Sciatic nerve (tissue), 2 donors: ENCODE measurements at regions not wholly inside any gene's neighbourhood (a gene's known extent, or its start where the extent isn't known, plus 50 kb on each side); places are given as distances from the start of the nearest gene placed in this dataset.

Source experiments
- ATAC-seq: fragments of 200-7000 bp; cut with Tn5 transposase; one replicate; pipeline ENCODE4 v1.9.1; 2020; ENCODE audit warnings: mild to moderate bottlenecking, moderate library complexity
- DNase-seq: peaks from one replicate; pipeline ENCODE4 v3.0.0-alpha.2; 2020; ENCODE audit warnings: low spot score
- intact Hi-C: fragments of 100-400 bp; cut with DNase I; formaldehyde crosslinking; loops from one replicate; pipeline ENCODE4 v1.14.2; 2022
- donor health status: DM: no; HTN: no; CAD: no.
- donor health status: DM: no; HTN: no; CAD: no.

DNA sequence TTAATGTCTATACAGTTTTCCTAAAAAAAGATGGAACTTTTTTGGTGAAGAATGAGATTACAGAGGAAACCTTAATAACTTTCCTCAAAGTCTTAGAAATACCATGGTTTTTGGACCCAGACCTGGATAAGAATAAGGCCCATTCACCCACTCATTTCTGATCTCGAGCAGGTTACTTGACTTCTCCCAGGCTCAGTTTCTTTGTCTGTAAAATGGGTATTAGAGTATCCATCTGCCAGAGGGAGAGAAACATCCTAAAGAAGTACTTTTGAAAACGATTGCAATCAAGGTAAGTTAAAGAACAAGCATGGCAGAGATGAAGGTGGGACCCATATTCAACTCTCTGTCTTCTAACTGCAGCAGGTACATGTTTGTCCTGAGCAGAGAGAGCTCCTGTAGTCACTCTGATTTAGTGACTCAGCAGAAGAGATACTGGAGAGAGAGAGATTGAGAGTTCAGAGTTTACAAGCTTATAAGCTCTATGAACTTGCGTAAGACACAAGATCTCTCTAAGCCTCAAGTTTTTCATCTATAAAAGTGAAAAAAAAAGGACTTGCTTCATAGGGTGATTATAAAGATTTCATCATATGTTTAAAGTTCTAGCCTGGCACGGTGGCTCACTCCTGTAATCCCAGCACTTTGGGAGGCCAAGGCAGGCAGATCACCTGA, 379.4 kb upstream of the SGCD start:
- no peak for DNase-seq
- intact Hi-C loops = no loop called here
- no peak for ATAC-seq

GRCh38 chr5:155948576-155948975, 378.4 kb upstream of the SGCD start:
- DNase-seq (no peak), ATAC-seq (no peak)
- intact Hi-C loops = no loop called here

DNA sequence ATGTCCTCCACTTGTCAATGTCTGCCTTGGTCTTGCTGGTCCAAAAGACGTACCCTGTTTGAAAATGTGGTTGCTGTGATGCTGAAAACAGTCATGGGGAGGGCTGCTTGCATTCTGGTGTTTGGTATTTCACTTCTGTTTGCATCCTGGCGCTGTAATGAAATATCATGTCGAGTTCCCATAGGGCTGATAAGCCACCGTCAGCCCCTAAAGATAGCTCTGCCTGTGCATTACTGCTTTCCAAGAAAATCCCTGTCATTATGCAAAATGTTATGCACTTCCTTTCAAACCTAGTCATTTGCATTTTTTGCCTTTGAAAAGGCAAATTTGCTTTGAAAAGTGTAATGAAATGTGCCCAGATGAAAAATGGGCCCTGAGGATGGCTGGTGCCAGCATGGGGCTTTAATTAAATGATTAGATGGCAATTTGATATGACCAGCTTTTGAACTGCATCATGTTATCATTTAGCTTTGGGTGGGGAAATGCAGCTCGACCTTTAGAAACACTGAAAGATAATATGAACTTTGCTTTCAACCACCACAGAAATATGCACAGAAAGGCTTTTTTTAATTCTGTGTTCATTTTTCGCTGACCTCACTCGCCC, 374.4 kb upstream of the SGCD start:
- intact Hi-C loops = no loop called here
- DNase-seq = no peak
- ATAC-seq = no peak

DNA sequence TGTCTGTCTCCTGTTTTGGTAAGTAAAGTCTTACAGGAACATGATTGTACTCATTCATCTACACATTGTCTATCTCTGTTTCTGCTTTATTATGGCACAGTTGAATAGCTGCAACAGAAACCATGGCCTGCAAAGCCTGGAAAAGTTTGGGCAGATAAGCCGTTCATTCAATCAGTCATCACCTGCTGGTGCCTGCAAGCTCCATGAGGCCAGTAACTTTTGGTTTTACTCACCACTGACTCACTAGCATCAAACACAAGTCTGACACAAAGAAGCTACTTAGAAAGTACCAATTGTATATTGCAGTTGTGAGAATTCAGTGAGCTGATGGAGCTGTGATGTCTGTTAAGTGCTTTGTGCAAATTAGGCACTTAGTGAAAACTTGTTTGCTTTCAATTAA, 373.6 kb upstream of the SGCD start:
- intact Hi-C loops = no loop called here
- ATAC-seq (no peak), DNase-seq (no peak)

- DNase-seq = no peak
- intact Hi-C loops = no loop called here
- ATAC-seq = no peak
Measured at GRCh38 chr5:155954701-155955445, 372.1 kb upstream of the SGCD start.

- no peak for DNase-seq
- intact Hi-C loops = no loop called here
- no peak for ATAC-seq
Measured at GRCh38 chr5:155957884-155958283, 369.1 kb upstream of the SGCD start.

DNA sequence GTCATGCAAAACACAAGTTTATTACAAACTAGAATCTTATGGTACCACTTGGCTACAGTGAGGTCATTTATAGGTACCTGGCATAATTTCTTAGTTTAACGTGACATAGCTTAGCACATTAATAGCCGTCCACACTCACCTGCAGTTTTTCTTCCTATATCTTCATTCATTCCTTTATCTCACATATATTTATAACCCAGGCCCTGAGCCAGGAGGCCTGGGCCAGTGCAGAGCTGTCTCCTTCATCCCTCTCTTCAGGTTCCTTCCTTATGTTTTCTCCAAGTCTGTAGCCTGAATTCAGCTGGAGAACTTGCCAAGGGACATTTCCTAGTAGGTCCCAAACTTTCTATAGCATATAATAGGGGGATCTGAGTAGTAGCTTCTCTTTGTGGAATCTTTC, 367.9 kb upstream of the SGCD start:
- intact Hi-C loops = no loop called here
- DNase-seq (no peak), ATAC-seq (no peak)

DNA sequence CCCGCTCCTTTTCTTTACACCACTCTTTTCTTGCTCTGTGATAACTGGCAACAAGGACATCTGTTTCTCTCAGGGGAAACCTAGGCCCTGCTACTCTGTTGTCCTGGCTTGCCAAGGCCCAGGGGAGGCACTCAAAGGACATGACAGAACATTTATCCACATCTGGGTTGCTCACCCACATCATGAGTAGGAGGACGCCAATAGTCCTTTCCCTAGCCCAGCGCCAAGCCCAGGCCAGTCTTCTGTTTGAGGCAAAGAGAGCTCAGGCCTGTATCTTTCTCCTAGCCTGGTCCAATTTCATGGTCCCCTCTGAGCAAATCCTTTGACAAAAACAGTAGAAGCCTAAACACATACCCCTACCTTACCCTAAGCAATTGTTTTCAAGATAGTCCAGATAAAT, 366.8 kb upstream of the SGCD start:
- DNase-seq (no peak), ATAC-seq (no peak)
- intact Hi-C loops = no loop called here

DNA sequence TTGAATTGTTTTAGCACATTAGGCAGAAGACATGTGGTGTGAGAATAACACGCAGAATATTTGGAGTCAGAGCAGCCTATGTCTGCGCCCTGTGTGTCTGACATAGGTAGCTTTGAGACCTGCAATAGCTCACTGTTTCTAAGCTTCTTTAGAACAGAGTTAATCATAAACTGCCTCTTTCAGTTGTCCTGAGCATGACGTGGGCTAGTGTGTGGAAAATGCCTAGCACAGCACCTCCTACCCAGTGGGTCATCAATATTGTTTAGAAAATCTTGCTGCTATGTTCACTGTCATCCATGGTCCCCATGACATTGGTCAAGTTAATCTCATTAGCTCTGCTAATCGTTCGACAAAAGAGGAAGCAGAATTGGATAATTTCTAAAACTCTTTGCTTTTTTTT, 357.4 kb upstream of the SGCD start:
- intact Hi-C loops = no loop called here
- DNase-seq = no peak
- ATAC-seq = no peak

- intact Hi-C loops = no loop called here
- DNase-seq = no peak
- no peak for ATAC-seq
Measured at GRCh38 chr5:155974369-155974768, 352.6 kb upstream of the SGCD start.

GRCh38 chr5:155978850-155979249, 348.1 kb upstream of the SGCD start:
- DNase-seq (no peak), ATAC-seq (no peak)
- intact Hi-C loops = no loop called here

DNA sequence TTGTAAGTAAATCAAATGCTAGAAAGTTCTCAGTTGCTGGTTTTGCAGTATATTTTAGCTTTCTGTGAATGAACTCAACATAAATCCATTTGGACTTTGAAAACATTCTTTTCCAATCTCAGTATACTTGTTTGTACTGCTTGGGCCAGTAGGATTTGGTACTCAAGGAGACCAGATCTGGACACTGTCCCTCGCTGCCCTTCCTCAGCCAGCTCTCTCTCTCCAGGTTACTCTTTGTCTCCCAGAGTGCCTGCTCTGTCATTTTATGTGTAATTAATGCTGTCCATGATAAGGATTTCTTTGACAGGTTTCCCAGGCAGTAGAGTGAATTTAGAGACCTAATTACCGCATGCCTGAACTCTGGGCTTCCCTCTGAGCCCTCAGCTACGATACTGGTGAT, 344.6 kb upstream of the SGCD start:
- no peak for ATAC-seq
- intact Hi-C loops = no loop called here

GRCh38 chr5:155983954-155984353, 343.0 kb upstream of the SGCD start:
- DNase-seq = no peak
- intact Hi-C loops = no loop called here
- ATAC-seq = no peak

More for the DNA sequence above, 344.6 kb upstream of the SGCD start:
- no peak for DNase-seq

DNA sequence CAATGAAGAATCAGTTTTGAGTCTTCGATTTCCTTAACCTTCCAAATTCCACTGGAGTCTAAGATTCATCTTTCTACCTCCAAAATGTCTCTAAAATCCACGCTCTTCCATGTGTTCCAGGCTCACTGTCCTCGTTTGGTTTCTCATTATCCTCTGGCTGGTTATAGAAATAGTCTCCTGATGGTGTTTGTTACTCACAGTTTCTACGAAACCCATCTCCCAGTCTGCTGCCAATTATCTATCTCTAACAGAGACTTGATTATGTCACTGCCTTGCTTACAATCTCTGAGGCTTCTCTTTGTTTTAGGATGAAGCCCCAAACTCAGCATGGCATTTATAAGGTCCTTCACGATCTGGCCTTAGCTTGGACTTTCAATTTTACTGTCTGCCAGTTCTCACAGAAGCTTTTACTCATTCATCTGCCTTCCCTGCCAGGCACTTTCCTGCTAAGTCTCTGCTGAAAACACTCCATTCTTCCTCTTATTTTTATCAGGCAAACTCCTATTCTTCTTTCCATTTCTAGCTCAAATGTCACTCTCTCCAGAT, 339.6 kb upstream of the SGCD start:
- DNase-seq (no peak), ATAC-seq (no peak)
- intact Hi-C loops = no loop called here

- no peak for ATAC-seq
- DNase-seq = no peak
- intact Hi-C loops = no loop called here
Measured at GRCh38 chr5:155989879-155990278, 337.1 kb upstream of the SGCD start.

DNA sequence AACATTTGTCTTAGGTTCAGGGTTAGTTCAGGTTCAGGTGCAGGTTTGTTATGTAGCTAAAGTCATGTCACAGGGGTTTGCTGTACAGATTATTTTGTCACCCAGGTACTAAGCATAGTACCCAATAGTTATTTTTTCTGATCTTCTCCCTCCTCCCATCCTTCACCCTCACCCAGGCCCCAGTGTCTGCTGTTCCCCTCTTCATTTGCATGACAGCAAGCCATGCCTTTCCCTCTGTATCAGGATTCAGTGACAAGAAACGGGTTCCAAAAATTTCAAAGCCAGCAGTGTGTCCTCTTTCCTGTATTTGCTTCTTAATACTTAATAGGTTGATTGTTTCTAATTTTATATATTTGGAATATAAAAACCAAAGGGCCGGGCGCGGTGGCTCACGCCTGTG, 330.8 kb upstream of the SGCD start:
- DNase-seq = no peak
- intact Hi-C loops = no loop called here
- ATAC-seq = no peak

DNA sequence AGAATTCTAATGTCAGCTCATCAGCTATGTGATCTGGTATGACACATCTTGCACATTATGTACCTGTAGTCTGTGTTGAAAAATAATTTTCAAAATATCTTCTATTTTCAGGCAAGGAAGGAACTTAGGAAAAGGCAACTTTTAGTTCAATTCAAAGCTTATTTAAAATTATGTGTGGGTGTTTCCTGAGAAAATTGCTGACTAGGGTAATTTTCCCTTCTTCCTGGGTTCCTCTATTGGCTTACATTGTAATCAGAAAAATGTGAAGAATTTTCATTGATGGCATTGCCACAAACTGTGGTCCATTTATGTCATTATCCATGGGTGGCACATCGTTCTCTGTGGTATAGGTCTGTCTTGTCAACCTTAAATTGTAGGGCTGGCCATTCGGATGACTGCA, 328.7 kb upstream of the SGCD start:
- DNase-seq = no peak
- intact Hi-C loops = no loop called here
- ATAC-seq = no peak

DNA sequence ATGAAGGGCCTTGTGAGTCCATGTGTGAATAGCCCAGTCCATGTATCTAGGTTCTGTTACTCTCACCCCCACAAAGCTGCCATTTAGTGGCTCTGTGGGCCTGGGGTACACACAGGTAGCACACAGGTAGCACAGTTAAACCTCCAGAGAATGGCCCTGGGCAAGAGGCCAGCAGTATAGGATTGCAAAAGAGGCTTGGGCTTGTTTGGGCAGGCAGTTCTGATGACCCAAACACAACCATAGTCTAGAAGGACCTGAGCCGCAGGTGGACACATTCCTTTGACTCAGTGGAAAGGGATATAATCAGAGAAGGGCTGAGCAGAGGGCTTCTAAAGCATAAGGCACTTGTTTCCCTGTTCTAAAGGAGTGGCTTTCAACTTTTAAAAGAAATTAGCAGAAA, 326.8 kb upstream of the SGCD start:
- ATAC-seq = no peak
- DNase-seq = no peak
- intact Hi-C loops = no loop called here

DNA sequence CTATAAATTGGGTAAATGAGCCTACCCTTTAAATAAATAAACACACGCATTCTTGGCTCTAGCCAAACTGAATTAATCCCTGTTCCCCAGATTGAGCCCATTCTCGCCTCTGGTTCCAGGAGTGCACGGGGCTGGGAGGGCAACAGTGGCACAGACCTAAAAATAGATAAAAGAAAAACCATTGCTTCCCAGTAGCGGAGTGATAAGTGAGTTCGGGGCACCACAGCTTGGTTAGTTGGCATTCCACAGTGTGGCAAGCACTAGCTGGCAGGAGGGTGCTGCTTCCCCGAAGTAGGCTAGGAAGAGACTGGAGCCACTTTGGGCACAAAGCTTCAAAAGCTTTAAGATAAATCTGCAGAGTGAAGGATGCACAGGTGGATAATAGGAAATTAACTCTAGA, 322.2 kb upstream of the SGCD start:
- DNase-seq (no peak), ATAC-seq (no peak)

DNA sequence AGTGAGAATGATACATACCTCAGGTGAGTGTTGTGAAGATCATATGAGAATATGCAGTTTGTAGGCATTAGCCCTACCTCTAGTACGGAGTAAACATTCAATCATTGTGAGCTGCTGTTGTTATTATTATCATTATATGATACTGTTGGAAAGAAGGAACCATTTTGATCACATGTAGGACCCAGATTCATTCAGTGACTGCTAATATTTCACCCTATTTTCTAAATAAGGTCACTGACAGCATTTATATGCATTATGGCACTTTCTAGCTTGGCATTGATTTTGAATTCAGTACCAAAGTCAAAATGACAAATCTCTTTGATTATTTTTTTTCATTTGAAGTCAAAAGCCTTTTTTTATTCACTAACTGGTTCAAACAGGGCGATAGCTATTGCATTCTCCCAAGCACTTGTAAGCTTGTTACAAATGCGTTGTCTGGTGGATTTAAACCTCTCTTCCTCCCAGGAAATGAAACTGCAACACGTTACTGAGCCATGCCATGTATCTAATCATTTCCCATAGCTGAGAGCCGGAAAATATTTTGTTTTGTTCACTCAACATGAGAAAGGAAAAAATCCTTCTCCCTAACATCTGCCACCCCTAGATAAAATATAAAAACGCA, 320.8 kb upstream of the SGCD start:
- intact Hi-C loops = no loop called here
- DNase-seq (no peak), ATAC-seq (no peak)

More for the DNA sequence above, 322.2 kb upstream of the SGCD start:
- intact Hi-C loops = no loop called here
